Liver (tissue), 8 donors: ENCODE measurements at regions not wholly inside any gene's neighbourhood (a gene's known extent, or its start where the extent isn't known, plus 50 kb on each side); places are given as distances from the start of the nearest gene placed in this dataset.

Experiments used
- DNase-seq: peaks from one replicate; pipeline ENCODE4 v3.0.0-alpha.2; 2017; ENCODE audit warnings: low spot score
- H3K27ac ChIP-seq, 2 donors: one replicate each; pipeline ENCODE4 v1.7.0; 2013; ENCODE audit warnings: inconsistent platforms in 2 of 2, low read length in 2 of 2, control low read depth in 1 of 2, low read depth in 1 of 2, mild to moderate bottlenecking in 1 of 2
- H3K27me3 ChIP-seq, 4 donors: one replicate each; pipeline versions ENCODE4 v1.6.1 to v1.7.0; 2013; ENCODE audit warnings: low read length in 3 of 4, inconsistent platforms in 1 of 4, mild to moderate bottlenecking in 1 of 4, moderate library complexity in 1 of 4; ENCODE audit not compliant: control insufficient read depth in 4 of 4, insufficient read depth in 4 of 4
- H3K36me3 ChIP-seq, 4 donors: one replicate each; pipeline versions ENCODE4 v1.6.1 to v1.7.0; 2013; ENCODE audit warnings: low read length in 3 of 4, mild to moderate bottlenecking in 3 of 4, low read depth in 1 of 4, moderate library complexity in 1 of 4; ENCODE audit not compliant: control insufficient read depth in 4 of 4, insufficient read depth in 3 of 4
- H3K4me1 ChIP-seq, 4 donors: one replicate each; pipeline versions ENCODE4 v1.6.1 to v1.7.0; 2013; ENCODE audit warnings: low read length in 3 of 4, mild to moderate bottlenecking in 3 of 4, moderate library complexity in 1 of 4; ENCODE audit not compliant: control insufficient read depth in 4 of 4, insufficient read depth in 4 of 4
- H3K4me3 ChIP-seq, 3 donors: one replicate each; pipeline versions ENCODE4 v1.6.1 to v1.7.0; 2013; ENCODE audit warnings: low read length in 3 of 3, control low read depth in 1 of 3, low read depth in 1 of 3, mild to moderate bottlenecking in 1 of 3
- H3K9ac ChIP-seq, 2 donors: one replicate each; pipeline ENCODE4 v1.7.0; 2013; ENCODE audit warnings: low read length in 2 of 2, mild to moderate bottlenecking in 2 of 2, moderate library complexity in 2 of 2, control low read depth in 1 of 2, low read depth in 1 of 2
- H3K9me3 ChIP-seq, 4 donors: one replicate each; pipeline versions ENCODE4 v1.6.1 to v1.7.0; 2013; ENCODE audit warnings: low read length in 3 of 4; ENCODE audit not compliant: control insufficient read depth in 4 of 4
- ATF3 ChIP-seq: IDR thresholded peaks from 2 replicates; pipeline ENCODE4 v1.6.1; 2016; ENCODE audit warnings: antibody characterized with exemption
- CTCF ChIP-seq: fragments of 150-350 bp; IDR thresholded peaks from 2 replicates; pipeline ENCODE4 v1.5.1; 2017; ENCODE audit warnings: improper control_type of control experiment, low read depth, low read length; ENCODE audit not compliant: missing input control
- EGR1 ChIP-seq, 2 donors: IDR thresholded peaks; 2 replicates each; pipeline ENCODE4 v1.6.1; 2016 to 2018; ENCODE audit warnings: antibody characterized with exemption in 2 of 2, low read depth in 2 of 2
- FOXA1 ChIP-seq: IDR thresholded peaks from 2 replicates; pipeline ENCODE4 v1.6.1; 2016; ENCODE audit warnings: antibody characterized with exemption
- FOXA2 ChIP-seq: IDR thresholded peaks from 2 replicates; pipeline ENCODE4 v1.6.1; 2016; ENCODE audit warnings: antibody characterized with exemption
- GABPA ChIP-seq, 2 donors: IDR thresholded peaks in 1 of 2; conservative IDR thresholded peaks in 1 of 2; 2 replicates each; pipeline ENCODE4 v1.6.1; 2016; ENCODE audit warnings: antibody characterized with exemption in 2 of 2, mild to moderate bottlenecking in 1 of 2, moderate library complexity in 1 of 2
- HNF4A ChIP-seq, 2 donors: conservative IDR thresholded peaks; 2 replicates each; pipeline ENCODE4 v1.6.1; 2016; ENCODE audit warnings: antibody characterized with exemption in 2 of 2, mild to moderate bottlenecking in 2 of 2
- HNF4G ChIP-seq: IDR thresholded peaks from 2 replicates; pipeline ENCODE4 v1.6.1; 2016; ENCODE audit warnings: antibody characterized with exemption
- JUND ChIP-seq, 2 donors: IDR thresholded peaks; 2 replicates each; pipeline ENCODE4 v1.6.1; 2016; ENCODE audit warnings: antibody characterized with exemption in 2 of 2
- NR2F2 ChIP-seq: IDR thresholded peaks from 2 replicates; pipeline ENCODE4 v1.6.1; 2016; ENCODE audit warnings: antibody characterized with exemption
- RAD21 ChIP-seq, 2 donors: IDR thresholded peaks; 2 replicates each; pipeline ENCODE4 v1.6.1; 2016; ENCODE audit warnings: antibody characterized with exemption in 2 of 2, mild to moderate bottlenecking in 2 of 2
- RXRA ChIP-seq, 2 donors: IDR thresholded peaks; 2 replicates each; pipeline ENCODE4 v1.6.1; 2017 to 2018; ENCODE audit warnings: antibody characterized with exemption in 2 of 2, mild to moderate bottlenecking in 1 of 2
- TAF1 ChIP-seq: conservative IDR thresholded peaks from 2 replicates; pipeline ENCODE4 v1.6.1; 2016; ENCODE audit warnings: antibody characterized with exemption, mild to moderate bottlenecking
- YY1 ChIP-seq: IDR thresholded peaks from 2 replicates; pipeline ENCODE4 v1.6.1; 2016; ENCODE audit warnings: antibody characterized with exemption, mild to moderate bottlenecking
- ZBTB33 ChIP-seq: IDR thresholded peaks from 2 replicates; pipeline ENCODE4 v1.6.1; 2016; ENCODE audit warnings: antibody characterized with exemption
- WGBS: extraction: QIAGEN DNeasy Blood & Tissue Kit; methylation state at CpG from one replicate; pipeline ENCODE4 v1.1.7; 2013; 5-methylcytosine and 5-hydroxymethylcytosine counted together
- TF ChIP-seq, protein P1 (sequence below): IDR thresholded peaks from 2 replicates; pipeline ENCODE4 v1.6.1; 2016; ENCODE audit warnings: antibody characterized with exemption, mild to moderate bottlenecking
- donor health status: healthy.
- donor health status: healthy.
- donor health status: healthy.
- donor health status: healthy.
- donor health status: healthy.

DNA sequence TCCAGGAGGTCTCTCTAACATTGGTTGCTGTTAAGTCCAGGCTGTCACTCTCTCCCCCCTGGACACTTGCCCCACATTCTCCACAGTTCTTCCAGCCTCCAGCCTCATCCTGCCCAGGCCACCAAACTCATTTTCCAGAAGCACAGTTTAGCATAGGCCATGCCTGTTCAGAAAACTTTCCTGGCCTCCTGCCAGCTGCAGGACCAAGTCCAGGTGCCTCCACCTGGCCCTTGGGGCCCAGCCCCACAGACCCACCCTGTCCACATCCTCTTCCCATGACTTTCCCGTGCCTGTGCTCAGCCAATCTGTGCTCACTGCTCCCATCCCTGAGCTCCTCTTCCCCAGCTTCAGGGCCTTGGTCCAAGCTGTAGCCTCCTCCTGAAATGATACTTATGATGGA is 905.0 kb downstream of the UQCRFS1 start:
- H3K9me3 ChIP-seq: no peaks in the 10 kb centered on the region

More for the DNA sequence above, 905.0 kb downstream of the UQCRFS1 start:
- DNase-seq: no peak
- TF ChIP-seq RXRA (IDR thresholded peaks at IDR 0.05): no peak
- no peak for TF ChIP-seq NR2F2
- TF ChIP-seq ZBTB33: no peak
- no peak for TF ChIP-seq CTCF
- TF ChIP-seq HNF4G: no peak
- TF ChIP-seq RAD21 (IDR thresholded peaks at IDR 0.05): no peak
- no peak for TF ChIP-seq JUND (IDR thresholded peaks at IDR 0.05)
- no peak for TF ChIP-seq FOXA1
- no peak for TF ChIP-seq EGR1 (IDR thresholded peaks at IDR 0.05; ENCODE audit: low read depth in 2 of 2)
- TF ChIP-seq HNF4A (conservative IDR thresholded peaks at IDR 0.05): no peak
- TF ChIP-seq YY1: no peak
- TF ChIP-seq FOXA2: no peak
- no peak for TF ChIP-seq TAF1
- TF ChIP-seq ATF3: no peak
- TF ChIP-seq, protein P1, sequence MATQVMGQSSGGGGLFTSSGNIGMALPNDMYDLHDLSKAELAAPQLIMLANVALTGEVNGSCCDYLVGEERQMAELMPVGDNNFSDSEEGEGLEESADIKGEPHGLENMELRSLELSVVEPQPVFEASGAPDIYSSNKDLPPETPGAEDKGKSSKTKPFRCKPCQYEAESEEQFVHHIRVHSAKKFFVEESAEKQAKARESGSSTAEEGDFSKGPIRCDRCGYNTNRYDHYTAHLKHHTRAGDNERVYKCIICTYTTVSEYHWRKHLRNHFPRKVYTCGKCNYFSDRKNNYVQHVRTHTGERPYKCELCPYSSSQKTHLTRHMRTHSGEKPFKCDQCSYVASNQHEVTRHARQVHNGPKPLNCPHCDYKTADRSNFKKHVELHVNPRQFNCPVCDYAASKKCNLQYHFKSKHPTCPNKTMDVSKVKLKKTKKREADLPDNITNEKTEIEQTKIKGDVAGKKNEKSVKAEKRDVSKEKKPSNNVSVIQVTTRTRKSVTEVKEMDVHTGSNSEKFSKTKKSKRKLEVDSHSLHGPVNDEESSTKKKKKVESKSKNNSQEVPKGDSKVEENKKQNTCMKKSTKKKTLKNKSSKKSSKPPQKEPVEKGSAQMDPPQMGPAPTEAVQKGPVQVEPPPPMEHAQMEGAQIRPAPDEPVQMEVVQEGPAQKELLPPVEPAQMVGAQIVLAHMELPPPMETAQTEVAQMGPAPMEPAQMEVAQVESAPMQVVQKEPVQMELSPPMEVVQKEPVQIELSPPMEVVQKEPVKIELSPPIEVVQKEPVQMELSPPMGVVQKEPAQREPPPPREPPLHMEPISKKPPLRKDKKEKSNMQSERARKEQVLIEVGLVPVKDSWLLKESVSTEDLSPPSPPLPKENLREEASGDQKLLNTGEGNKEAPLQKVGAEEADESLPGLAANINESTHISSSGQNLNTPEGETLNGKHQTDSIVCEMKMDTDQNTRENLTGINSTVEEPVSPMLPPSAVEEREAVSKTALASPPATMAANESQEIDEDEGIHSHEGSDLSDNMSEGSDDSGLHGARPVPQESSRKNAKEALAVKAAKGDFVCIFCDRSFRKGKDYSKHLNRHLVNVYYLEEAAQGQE: no peak
- TF ChIP-seq GABPA (IDR thresholded peaks at IDR 0.05 in 1 of 2, conservative IDR thresholded peaks at IDR 0.05 in 1 of 2): no peak
- H3K36me3 ChIP-seq: no peaks in the 10 kb centered on the region
- H3K9ac ChIP-seq: no peak overlapping the region
- H3K27ac ChIP-seq: no peak overlapping the region
- no peaks in the 10 kb centered on the region for H3K4me1 ChIP-seq
- no peaks in the 10 kb centered on the region for H3K27me3 ChIP-seq
- 46% methylated on average over 1 of the region's 1 CpG for WGBS
- H3K4me3 ChIP-seq: no peak overlapping the region
